ENCODE measurements at regions not wholly inside any gene's neighbourhood (a gene's known extent, or its start where the extent isn't known, plus 50 kb on each side); places are given as distances from the start of the nearest gene placed in this dataset.

GRCh38 chr2:3138621-3139020 is 239.0 kb downstream of the EIPR1 start:
- DNase-seq (ENCODE audit: low read depth): no peak

GRCh38 chr2:3137651-3138300 is 239.8 kb downstream of the EIPR1 start:
- no peak for DNase-seq (ENCODE audit: low read depth)

- DNase-seq (ENCODE audit: low read depth): no peak
Observed at GRCh38 chr2:3135676-3136075, 241.9 kb downstream of the EIPR1 start.

- DNase-seq (ENCODE audit: low read depth): no peak
Observed at GRCh38 chr2:3134026-3134571, 243.5 kb downstream of the EIPR1 start.

- DNase-seq (ENCODE audit: low read depth): no peak
Observed at GRCh38 chr2:3132966-3133365, 244.7 kb downstream of the EIPR1 start.

GRCh38 chr2:3132466-3132865 is 245.2 kb downstream of the EIPR1 start:
- DNase-seq (ENCODE audit: low read depth): no peak

- no peak for DNase-seq (ENCODE audit: low read depth)
Observed at GRCh38 chr2:3131636-3132326, 245.8 kb downstream of the EIPR1 start.

GRCh38 chr2:3130889-3131635 is 246.6 kb downstream of the EIPR1 start:
- DNase-seq (ENCODE audit: low read depth): no peak

- no peak for DNase-seq (ENCODE audit: low read depth)
Observed at GRCh38 chr2:3130444-3130843, 247.2 kb downstream of the EIPR1 start.

- no peak for DNase-seq (ENCODE audit: low read depth)
Observed at GRCh38 chr2:3129867-3130266, 247.8 kb downstream of the EIPR1 start.

- DNase-seq (ENCODE audit: low read depth): no peak
Observed at GRCh38 chr2:3128786-3129185, 248.8 kb downstream of the EIPR1 start.

- DNase-seq (ENCODE audit: low read depth): no peak
Observed at GRCh38 chr2:3127710-3128109, 249.9 kb downstream of the EIPR1 start.

GRCh38 chr2:3126911-3127621 is 250.6 kb downstream of the EIPR1 start:
- DNase-seq (ENCODE audit: low read depth): no peak

- no peak for DNase-seq (ENCODE audit: low read depth)
Observed at GRCh38 chr2:3126171-3126910, 251.3 kb downstream of the EIPR1 start.

- DNase-seq (ENCODE audit: low read depth): no peak
Observed at GRCh38 chr2:3125761-3126130, 251.9 kb downstream of the EIPR1 start.

- no peak for DNase-seq (ENCODE audit: low read depth)
Observed at GRCh38 chr2:3125001-3125760, 252.4 kb downstream of the EIPR1 start.

- no peak for DNase-seq (ENCODE audit: low read depth)
Observed at GRCh38 chr2:3122525-3122924, 255.1 kb downstream of the EIPR1 start.

GRCh38 chr2:3121601-3122000 is 256.0 kb downstream of the EIPR1 start:
- no peak for DNase-seq (ENCODE audit: low read depth)

GRCh38 chr2:3117650-3118216 is 259.9 kb downstream of the EIPR1 start:
- DNase-seq (ENCODE audit: low read depth): no peak

GRCh38 chr2:3116371-3116770 is 261.2 kb downstream of the EIPR1 start:
- no peak for DNase-seq (ENCODE audit: low read depth)

Measured in non-pigmented ciliary epithelial cell (primary cell).